Naive thymus-derived CD4-positive, alpha-beta T cell (primary cell): ENCODE measurements at regions not wholly inside any gene's neighbourhood (a gene's known extent, or its start where the extent isn't known, plus 50 kb on each side); places are given as distances from the start of the nearest gene placed in this dataset.
"Not testable (repeated sequence)": the region's sequence is repeated elsewhere in the genome, so short reads cannot be mapped to it uniquely, and the experiment has no call there.

Experiments used
- ATAC-seq: fragments of 150-1000 bp; cut with Tn5 transposase; 2 replicates; pipeline ENCODE4 v1.10.0; 2021; ENCODE audit warnings: mild to moderate bottlenecking, moderate library complexity
- CTCF ChIA-PET: fragments of 350-600 bp; sonication (Branson Sonifier 250); formaldehyde crosslinking; loops from one replicate; lab custom pipeline; 2021; ENCODE audit warnings: antibody characterized with exemption; lab: Charles Lee
- POLR2A ChIA-PET: fragments of 350-600 bp; sonication (Branson Sonifier 250); formaldehyde crosslinking; loops from one replicate; lab custom pipeline; 2021; ENCODE audit warnings: antibody characterized with exemption, inconsistent platforms; lab: Charles Lee
- DNase-seq, 9 donors: peaks; one replicate each; pipeline versions ENCODE4 v3.0.0 to v3.0.0-alpha.2; 2020 to 2022; ENCODE audit warnings: mixed read lengths in 1 of 9
- H3K27ac ChIP-seq: one replicate; pipeline ENCODE4 v1.7.0; 2013; ENCODE audit warnings: mild to moderate bottlenecking, low read depth, low read length, moderate library complexity
- H3K27me3 ChIP-seq, 2 donors: one replicate each; pipeline ENCODE4 v1.7.0; 2013; ENCODE audit warnings: low read length in 2 of 2, mild to moderate bottlenecking in 2 of 2, moderate library complexity in 2 of 2; ENCODE audit not compliant: control insufficient read depth in 2 of 2, insufficient read depth in 2 of 2
- H3K36me3 ChIP-seq, 3 experiments: 1 replicate in 2 of 3; 2 replicates in 1 of 3; pipeline ENCODE4 v1.7.0; 2013; ENCODE audit warnings: low read length in 3 of 3, mild to moderate bottlenecking in 3 of 3, moderate library complexity in 1 of 3; ENCODE audit not compliant: insufficient read depth in 3 of 3, control insufficient read depth in 2 of 3
- H3K4me1 ChIP-seq, 2 donors: one replicate each; pipeline ENCODE4 v1.7.0; 2013; ENCODE audit warnings: low read length in 2 of 2, mild to moderate bottlenecking in 2 of 2, moderate library complexity in 1 of 2; ENCODE audit not compliant: control insufficient read depth in 2 of 2, insufficient read depth in 2 of 2
- H3K4me3 ChIP-seq: 2 replicates; pipeline ENCODE4 v1.7.0; 2013; ENCODE audit warnings: mild to moderate bottlenecking, low read length
- H3K9me3 ChIP-seq, 3 experiments: 1 replicate in 2 of 3; 2 replicates in 1 of 3; pipeline ENCODE4 v1.7.0; 2013; ENCODE audit warnings: low read length in 3 of 3; ENCODE audit not compliant: control insufficient read depth in 2 of 3
- H3K27ac Mint-ChIP-seq, 9 donors: one replicate each; pipeline ENCODE4 v1.8.0; 2020 to 2022; ENCODE audit warnings: mixed read lengths in 9 of 9, mild to moderate bottlenecking in 8 of 9, moderate library complexity in 5 of 9, inconsistent platforms in 2 of 9
- H3K27me3 Mint-ChIP-seq, 5 donors: one replicate each; pipeline ENCODE4 v1.8.0; 2021 to 2022; ENCODE audit warnings: mixed read lengths in 5 of 5, mild to moderate bottlenecking in 1 of 5
- H3K36me3 Mint-ChIP-seq, 5 donors: one replicate each; pipeline ENCODE4 v1.8.0; 2020 to 2022; ENCODE audit warnings: mixed read lengths in 5 of 5, mild to moderate bottlenecking in 3 of 5, inconsistent platforms in 1 of 5
- H3K4me1 Mint-ChIP-seq, 7 donors: one replicate each; pipeline ENCODE4 v1.8.0; 2020 to 2022; ENCODE audit warnings: mixed read lengths in 7 of 7, mild to moderate bottlenecking in 3 of 7, inconsistent platforms in 1 of 7
- H3K4me3 Mint-ChIP-seq, 10 donors: one replicate each; pipeline ENCODE4 v1.8.0; 2020 to 2022; ENCODE audit warnings: mild to moderate bottlenecking in 10 of 10, mixed read lengths in 10 of 10, moderate library complexity in 6 of 10, inconsistent platforms in 2 of 10
- H3K9me3 Mint-ChIP-seq, 11 donors: one replicate each; pipeline ENCODE4 v1.8.0; 2020 to 2022; ENCODE audit warnings: mixed read lengths in 11 of 11, mild to moderate bottlenecking in 4 of 11, inconsistent platforms in 1 of 11, moderate library complexity in 1 of 11
- intact Hi-C, 2 donors: fragments of 100-400 bp; cut with micrococcal nuclease; formaldehyde crosslinking; loops; one replicate each; pipeline ENCODE4 v1.15.1; 2023

DNA sequence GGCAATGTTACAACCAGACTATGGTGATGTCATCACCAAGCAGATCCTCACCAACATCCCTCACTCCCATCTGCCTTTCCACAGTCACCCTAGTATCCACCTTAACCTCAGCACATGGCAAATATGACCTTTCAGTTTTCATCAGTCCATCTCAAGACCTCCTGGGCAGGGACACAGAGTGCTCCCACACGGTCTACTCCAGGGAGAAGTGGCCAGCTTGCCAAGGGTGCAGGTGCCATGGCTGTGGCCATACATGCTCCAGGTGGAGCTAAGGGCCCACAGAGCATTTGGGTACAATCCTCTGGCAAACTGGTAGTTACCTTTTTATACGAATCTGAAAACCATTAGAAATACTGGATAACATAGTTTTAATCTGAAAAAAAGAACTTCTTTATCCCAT is 453.1 kb downstream of the ADCYAP1 start:
- H3K36me3 ChIP-seq: no peaks in the 10 kb centered on the region
- intact Hi-C loops: no loop called here
- CTCF ChIA-PET: no interaction called here
- ATAC-seq: no peak
- Mint-ChIP-seq H3K4me1 (no peaks in the 10 kb centered on the region), H3K4me3 (no peak overlapping the region), H3K27ac (no peak overlapping the region), H3K27me3 (no peaks in the 10 kb centered on the region), H3K36me3 (no peaks in the 10 kb centered on the region), H3K9me3 (peaks cover 0 to 5% (median 0%) of the 10 kb centered on the region in 11 donors)
- DNase-seq: no peak
- POLR2A ChIA-PET: no interaction called here
- no peaks in the 10 kb centered on the region for H3K4me1 ChIP-seq
- H3K4me3 ChIP-seq: no peak overlapping the region
- H3K27me3 ChIP-seq: no peaks in the 10 kb centered on the region
- H3K27ac ChIP-seq: no peak overlapping the region
- no peaks in the 10 kb centered on the region for H3K9me3 ChIP-seq

DNA sequence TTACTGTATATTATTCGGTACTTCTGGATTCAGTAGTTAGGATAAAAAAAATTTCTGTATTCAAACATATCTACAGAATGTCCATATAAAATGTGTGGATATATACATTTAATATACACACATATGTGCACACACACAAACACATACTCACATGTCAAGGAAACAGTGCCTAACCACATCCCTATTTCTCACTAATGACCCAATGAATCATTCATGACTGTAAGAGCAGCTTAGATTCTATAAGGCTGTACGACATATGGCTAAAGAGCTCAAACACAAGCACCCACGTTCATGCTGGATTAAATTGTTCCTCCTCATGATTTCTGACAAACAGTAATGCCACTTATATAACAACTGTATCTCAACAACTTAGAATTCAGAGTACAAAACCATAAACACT is 457.3 kb downstream of the ADCYAP1 start:
- Histone ChIP-seq H3K27ac (no peak overlapping the region), H3K4me1 (no peaks in the 10 kb centered on the region), H3K4me3 (no peak overlapping the region), H3K36me3 (no peaks in the 10 kb centered on the region), H3K9me3 (no peaks in the 10 kb centered on the region), H3K27me3 (no peaks in the 10 kb centered on the region)
- H3K27ac Mint-ChIP-seq: no peak overlapping the region
- DNase-seq (no peak), ATAC-seq (no peak)
- no peaks in the 10 kb centered on the region for H3K27me3 Mint-ChIP-seq
- no peaks in the 10 kb centered on the region for H3K4me1 Mint-ChIP-seq
- ChIA-PET CTCF (no interaction called here), POLR2A (no interaction called here)
- H3K9me3 Mint-ChIP-seq: peaks cover 0 to 10% (median 2%) of the 10 kb centered on the region in 11 donors
- no peaks in the 10 kb centered on the region for H3K36me3 Mint-ChIP-seq
- intact Hi-C loops: no loop called here
- H3K4me3 Mint-ChIP-seq: no peak overlapping the region

DNA sequence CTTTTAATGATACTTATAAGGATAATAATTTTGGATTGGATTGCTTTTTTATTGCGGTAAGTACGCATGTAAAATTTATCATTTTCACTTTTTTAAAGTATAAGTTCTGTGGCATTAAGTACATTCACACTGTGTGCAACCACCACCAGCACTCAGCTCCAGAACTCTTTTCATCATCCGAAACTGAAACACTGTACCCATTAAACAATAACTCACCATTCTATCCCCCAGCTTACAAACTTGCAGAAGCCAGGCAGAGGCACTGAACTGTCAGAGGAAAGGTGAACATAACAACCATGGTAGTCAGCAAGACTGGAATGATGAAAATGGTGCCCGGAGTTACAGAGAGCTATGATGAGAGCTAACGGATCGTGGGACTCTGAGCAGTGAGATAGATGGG is 465.9 kb downstream of the ADCYAP1 start:
- ChIA-PET POLR2A (no interaction called here), CTCF (no interaction called here)
- no peak overlapping the region for H3K4me3 ChIP-seq
- Mint-ChIP-seq H3K27me3 (no peaks in the 10 kb centered on the region), H3K9me3 (peaks cover 0 to 6% (median 0%) of the 10 kb centered on the region in 11 donors), H3K4me1 (no peaks in the 10 kb centered on the region), H3K4me3 (no peak overlapping the region), H3K27ac (no peak overlapping the region), H3K36me3 (no peaks in the 10 kb centered on the region)
- H3K36me3 ChIP-seq: no peaks in the 10 kb centered on the region
- H3K4me1 ChIP-seq: no peaks in the 10 kb centered on the region
- H3K9me3 ChIP-seq: no peaks in the 10 kb centered on the region
- no peaks in the 10 kb centered on the region for H3K27me3 ChIP-seq
- no peak for ATAC-seq
- no peak overlapping the region for H3K27ac ChIP-seq
- DNase-seq: no peak
- intact Hi-C loops: no loop called here

DNA sequence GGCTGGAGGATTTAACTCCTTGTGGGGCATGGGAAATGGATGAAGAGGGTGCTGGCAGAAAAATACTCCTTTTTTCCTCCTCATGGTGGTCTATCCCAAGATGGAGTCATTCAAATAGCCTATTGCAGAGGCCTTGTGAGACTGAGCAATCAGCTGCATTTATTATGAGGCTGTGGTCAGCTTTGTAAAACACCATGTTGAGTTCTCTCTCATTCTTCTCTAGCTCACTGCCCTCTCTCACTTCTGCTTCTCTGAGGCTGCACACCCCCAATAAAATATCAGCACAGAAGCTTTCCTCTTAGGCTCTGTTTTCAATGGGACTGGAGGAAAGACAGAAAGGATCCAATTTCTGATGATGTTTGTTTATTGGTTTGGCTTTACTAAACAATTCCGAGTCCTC is 467.1 kb downstream of the ADCYAP1 start:
- no peaks in the 10 kb centered on the region for H3K9me3 ChIP-seq
- Mint-ChIP-seq H3K4me1 (no peaks in the 10 kb centered on the region), H3K36me3 (no peaks in the 10 kb centered on the region), H3K27me3 (no peaks in the 10 kb centered on the region), H3K27ac (no peak overlapping the region), H3K9me3 (peaks cover 0 to 6% (median 0%) of the 10 kb centered on the region in 11 donors), H3K4me3 (no peak overlapping the region)
- H3K4me3 ChIP-seq: no peak overlapping the region
- no peak for DNase-seq
- H3K27ac ChIP-seq: no peak overlapping the region
- intact Hi-C loops: no loop called here
- ATAC-seq: no peak
- no peaks in the 10 kb centered on the region for H3K36me3 ChIP-seq
- POLR2A ChIA-PET: no interaction called here
- H3K4me1 ChIP-seq: no peaks in the 10 kb centered on the region
- no peaks in the 10 kb centered on the region for H3K27me3 ChIP-seq
- CTCF ChIA-PET: no interaction called here

DNA sequence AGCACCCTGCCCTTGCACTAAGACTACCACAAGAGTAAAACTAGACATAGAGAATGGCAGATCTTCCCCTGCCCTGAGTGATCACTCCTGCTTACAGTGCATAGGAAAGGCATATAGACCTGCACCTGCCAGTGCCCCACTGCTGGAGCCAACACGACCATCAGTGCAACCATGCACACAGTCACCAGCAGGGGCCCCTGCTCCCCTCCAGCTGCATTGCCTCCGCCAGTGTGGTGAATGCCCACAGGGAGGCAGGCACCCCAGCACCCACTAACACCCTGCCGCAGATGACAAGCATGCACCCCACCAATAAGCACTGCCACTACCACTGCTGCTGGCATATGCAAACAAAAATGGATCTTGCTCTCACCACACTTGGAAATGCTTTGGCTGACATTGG is 478.8 kb downstream of the ADCYAP1 start:
- Histone ChIP-seq H3K36me3 (no peaks in the 10 kb centered on the region), H3K9me3 (no peaks in the 10 kb centered on the region), H3K27ac (no peak overlapping the region), H3K4me1 (no peaks in the 10 kb centered on the region), H3K27me3 (no peaks in the 10 kb centered on the region), H3K4me3 (no peak overlapping the region)
- H3K36me3 Mint-ChIP-seq: no peaks in the 10 kb centered on the region
- no peaks in the 10 kb centered on the region for H3K27me3 Mint-ChIP-seq
- DNase-seq: no peak
- no peak for ATAC-seq
- ChIA-PET CTCF (no interaction called here), POLR2A (no interaction called here)
- no peak overlapping the region for H3K4me3 Mint-ChIP-seq
- no peaks in the 10 kb centered on the region for H3K4me1 Mint-ChIP-seq
- H3K27ac Mint-ChIP-seq: no peak overlapping the region
- H3K9me3 Mint-ChIP-seq: peaks cover 0 to 47% (median 18%) of the 10 kb centered on the region in 11 donors
- intact Hi-C loops: no loop called here

DNA sequence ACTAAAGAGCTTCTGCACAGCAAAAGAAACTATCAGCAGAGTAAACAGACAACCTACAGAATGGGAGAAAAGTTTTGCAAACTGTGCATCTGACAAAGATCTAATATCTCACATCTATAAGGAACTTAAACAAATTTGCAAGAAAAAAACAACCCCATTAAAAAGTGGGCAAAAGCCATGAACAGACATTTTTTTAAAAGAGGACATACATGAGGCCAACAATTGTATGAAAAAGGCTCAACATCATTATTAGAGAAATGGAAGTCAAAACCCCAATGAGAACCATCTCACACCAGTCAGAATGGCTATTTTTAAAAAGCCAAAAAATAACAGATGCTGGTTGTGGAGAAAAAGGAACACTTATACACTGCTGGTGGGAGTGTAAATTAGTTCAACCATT is 483.8 kb downstream of the ADCYAP1 start:
- intact Hi-C loops, H3K4me3 ChIP-seq, CTCF ChIA-PET, POLR2A ChIA-PET, H3K27me3 ChIP-seq, ATAC-seq, H3K36me3 ChIP-seq, H3K27ac Mint-ChIP-seq, H3K4me1 ChIP-seq, H3K27me3 Mint-ChIP-seq, H3K36me3 Mint-ChIP-seq, H3K27ac ChIP-seq, H3K9me3 ChIP-seq, DNase-seq, H3K4me1 Mint-ChIP-seq, H3K4me3 Mint-ChIP-seq: not testable (repeated sequence)
- peaks cover 9 to 58% (median 17%) of the 10 kb centered on the region in 11 donors for H3K9me3 Mint-ChIP-seq

DNA sequence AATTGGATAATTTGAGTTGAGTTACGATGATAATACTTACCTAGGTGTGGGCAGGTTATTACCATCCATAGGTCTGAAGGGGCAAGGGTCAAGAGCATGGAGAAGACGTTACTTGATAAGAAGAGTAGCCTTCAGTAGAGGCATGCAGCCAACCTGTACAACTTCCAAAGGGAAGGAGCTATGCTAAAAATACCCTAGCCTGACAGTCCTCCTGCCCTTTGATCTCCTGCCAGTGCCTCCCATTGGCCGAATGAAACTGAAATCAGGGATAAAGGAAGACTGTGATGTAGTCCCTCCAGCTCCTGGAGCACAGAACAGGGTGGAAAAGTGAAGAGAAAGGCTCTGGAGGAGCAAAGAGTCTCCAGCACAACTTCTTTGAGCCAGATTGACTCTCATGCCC is 487.4 kb downstream of the ADCYAP1 start:
- DNase-seq: no peak
- no peaks in the 10 kb centered on the region for H3K27me3 ChIP-seq
- no peaks in the 10 kb centered on the region for H3K4me1 ChIP-seq
- ATAC-seq: no peak
- no peaks in the 10 kb centered on the region for H3K9me3 ChIP-seq
- POLR2A ChIA-PET: no interaction called here
- H3K9me3 Mint-ChIP-seq: peaks cover 2 to 29% (median 11%) of the 10 kb centered on the region in 11 donors
- intact Hi-C loops: no loop called here
- no peak overlapping the region for H3K27ac ChIP-seq
- no peak overlapping the region for H3K27ac Mint-ChIP-seq
- no peak overlapping the region for H3K4me3 Mint-ChIP-seq
- H3K4me1 Mint-ChIP-seq: no peaks in the 10 kb centered on the region
- no peak overlapping the region for H3K4me3 ChIP-seq
- no peaks in the 10 kb centered on the region for H3K36me3 Mint-ChIP-seq
- no peaks in the 10 kb centered on the region for H3K36me3 ChIP-seq
- H3K27me3 Mint-ChIP-seq: peaks cover 0 to 7% (median 0%) of the 10 kb centered on the region in 5 donors
- CTCF ChIA-PET: no interaction called here
